ENCODE measurements at regions not wholly inside any gene's neighbourhood (a gene's known extent, or its start where the extent isn't known, plus 50 kb on each side); places are given as distances from the start of the nearest gene placed in this dataset.
"Not testable (repeated sequence)": the region's sequence is repeated elsewhere in the genome, so short reads cannot be mapped to it uniquely, and the experiment has no call there.

GRCh38 chr5:42931451-42931850 is 108.7 kb downstream of the ANXA2R start:
- H3K4me3 ChIP-seq (ENCODE audit: low read length); H3K27me3 ChIP-seq (ENCODE audit: control insufficient read depth, insufficient read depth, low read length); H3K4me1 Mint-ChIP-seq; DNase-seq; intact Hi-C loops (cut with micrococcal nuclease); H3K27me3 Mint-ChIP-seq (ENCODE audit: low read depth in 2 of 2); H3K27ac Mint-ChIP-seq; H3K9me3 Mint-ChIP-seq; H3K4me1 ChIP-seq (ENCODE audit: control insufficient read depth, insufficient read depth, low read length); H3K36me3 Mint-ChIP-seq; H3K9me3 ChIP-seq (ENCODE audit: control insufficient read depth, insufficient read depth, low read length); H3K4me3 Mint-ChIP-seq; H3K27ac ChIP-seq (ENCODE audit: low read length); H3K36me3 ChIP-seq (ENCODE audit: control insufficient read depth, insufficient read depth, low read length); ATAC-seq: not testable (repeated sequence)
- 98% methylated on average over 9 of the region's 9 CpGs for WGBS (ENCODE audit: insufficient coverage)

- Histone ChIP-seq H3K27ac (ENCODE audit: low read length) (no peak overlapping the region), H3K4me1 (ENCODE audit: control insufficient read depth, insufficient read depth, low read length) (no peaks in the 10 kb centered on the region), H3K36me3 (ENCODE audit: control insufficient read depth, insufficient read depth, low read length) (no peaks in the 10 kb centered on the region), H3K9me3 (ENCODE audit: control insufficient read depth, insufficient read depth, low read length) (peaks cover 8% of the 10 kb centered on the region), H3K4me3 (ENCODE audit: low read length) (no peak overlapping the region), H3K27me3 (ENCODE audit: control insufficient read depth, insufficient read depth, low read length) (no peaks in the 10 kb centered on the region)
- Mint-ChIP-seq H3K27me3 (ENCODE audit: low read depth in 2 of 2) (no peaks in the 10 kb centered on the region), H3K4me3 (no peak overlapping the region), H3K9me3 (peaks cover 0 to 3% of the 10 kb centered on the region in 2 donors), H3K4me1 (no peaks in the 10 kb centered on the region), H3K36me3 (no peaks in the 10 kb centered on the region), H3K27ac (no peak overlapping the region)
- intact Hi-C loops (cut with micrococcal nuclease), result no loop called here
- no peak for DNase-seq
- no peak for ATAC-seq
- TF ChIP-seq CTCF (IDR thresholded peaks at IDR 0.05), result no peak
- WGBS (ENCODE audit: insufficient coverage), result no CpG with 5 or more reads among the region's 1 CpG
These were observed 109.2 kb downstream of the ANXA2R start for GRCh38 chr5:42930934-42931333.

GRCh38 chr5:42929871-42930270 is 110.2 kb downstream of the ANXA2R start:
- no peak overlapping the region for H3K4me3 Mint-ChIP-seq
- no peak for TF ChIP-seq CTCF (IDR thresholded peaks at IDR 0.05)

GRCh38 chr5:42927730-42928129 is 112.4 kb downstream of the ANXA2R start:
- Histone ChIP-seq H3K4me3 (ENCODE audit: low read length) (no peak overlapping the region), H3K27ac (ENCODE audit: low read length) (no peak overlapping the region), H3K9me3 (ENCODE audit: control insufficient read depth, insufficient read depth, low read length) (peaks cover 8% of the 10 kb centered on the region), H3K36me3 (ENCODE audit: control insufficient read depth, insufficient read depth, low read length) (no peaks in the 10 kb centered on the region), H3K27me3 (ENCODE audit: control insufficient read depth, insufficient read depth, low read length) (no peaks in the 10 kb centered on the region), H3K4me1 (ENCODE audit: control insufficient read depth, insufficient read depth, low read length) (no peaks in the 10 kb centered on the region)
- ATAC-seq (no peak), DNase-seq (no peak)
- no peak for TF ChIP-seq CTCF (IDR thresholded peaks at IDR 0.05)
- no peak overlapping the region for H3K27ac Mint-ChIP-seq
- no peak overlapping the region for H3K4me3 Mint-ChIP-seq
- peaks cover 0 to 3% of the 10 kb centered on the region in 2 donors for H3K9me3 Mint-ChIP-seq
- no peaks in the 10 kb centered on the region for H3K36me3 Mint-ChIP-seq
- intact Hi-C loops (cut with micrococcal nuclease), result no loop called here
- H3K27me3 Mint-ChIP-seq (ENCODE audit: low read depth in 2 of 2), result peaks cover 0 to 5% of the 10 kb centered on the region in 2 donors
- WGBS (ENCODE audit: insufficient coverage), result 94% methylated on average over 8 of the region's 8 CpGs
- H3K4me1 Mint-ChIP-seq, result no peaks in the 10 kb centered on the region

More at GRCh38 chr5:42929871-42930270, 110.2 kb downstream of the ANXA2R start:
- 60% methylated on average over 4 of the region's 4 CpGs for whole genome bisulfite sequencing (ENCODE audit: insufficient coverage)
- Mint-ChIP-seq H3K36me3 (no peaks in the 10 kb centered on the region), H3K27me3 (ENCODE audit: low read depth in 2 of 2) (no peaks in the 10 kb centered on the region), H3K9me3 (peaks cover 0 to 3% of the 10 kb centered on the region in 2 donors), H3K4me1 (no peaks in the 10 kb centered on the region), H3K27ac (no peak overlapping the region)
- H3K27ac ChIP-seq (ENCODE audit: low read length), result no peak overlapping the region
- peaks cover 8% of the 10 kb centered on the region for H3K9me3 ChIP-seq (ENCODE audit: control insufficient read depth, insufficient read depth, low read length)
- no peaks in the 10 kb centered on the region for H3K36me3 ChIP-seq (ENCODE audit: control insufficient read depth, insufficient read depth, low read length)
- intact Hi-C loops (cut with micrococcal nuclease), result no loop called here
- ATAC-seq (no peak), DNase-seq (no peak)
- no peaks in the 10 kb centered on the region for H3K27me3 ChIP-seq (ENCODE audit: control insufficient read depth, insufficient read depth, low read length)
- H3K4me1 ChIP-seq (ENCODE audit: control insufficient read depth, insufficient read depth, low read length), result no peaks in the 10 kb centered on the region
- no peak overlapping the region for H3K4me3 ChIP-seq (ENCODE audit: low read length)
